ENCODE measurements at regions not wholly inside any gene's neighbourhood (a gene's known extent, or its start where the extent isn't known, plus 50 kb on each side); places are given as distances from the start of the nearest gene placed in this dataset.

DNA sequence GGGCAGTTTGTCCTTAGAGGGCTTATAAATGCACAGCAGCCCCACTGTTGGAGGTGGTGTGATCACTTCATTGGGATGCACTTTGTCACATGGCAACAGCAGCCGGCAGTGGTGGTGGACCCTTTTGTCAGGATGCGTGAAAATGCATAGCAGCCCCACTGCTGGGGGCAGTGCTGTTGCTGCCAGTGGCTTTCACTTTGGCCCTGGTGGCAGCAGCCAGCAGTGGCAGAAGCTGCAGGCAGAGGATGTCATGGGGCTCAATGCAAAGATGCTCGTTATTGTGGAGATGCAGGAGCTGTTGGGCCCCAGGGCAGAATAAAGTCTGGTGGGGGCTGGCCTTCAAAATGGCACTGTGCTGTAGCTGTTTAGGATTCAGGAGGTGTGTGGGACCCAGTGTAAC is 173.0 kb upstream of the DAAM1 start:
- dilution Hi-C loops (cut with MboI; ENCODE audit: extremely low pct_ligation_motif_present, low sequenced_read_pairs): no loop called here
- Histone ChIP-seq H3K9me3 (replicated peaks; ENCODE audit: control insufficient read depth, insufficient read depth, low read length) (no peaks in the 10 kb centered on the region), H3K4me3 (replicated peaks in 1 of 3; ENCODE audit: insufficient read depth in 1 of 3, low read depth in 1 of 3, low read length in 3 of 3) (no peak overlapping the region), H3K27ac (ENCODE audit: insufficient read depth, low read depth, low read length) (no peak overlapping the region), H3K36me3 (ENCODE audit: control insufficient read depth in 2 of 2, extremely low read depth in 1 of 2, insufficient read depth in 2 of 2, low read length in 2 of 2) (no peaks in the 10 kb centered on the region), H3K79me2 (ENCODE audit: control insufficient read depth, insufficient read depth, low read length) (no peaks in the 10 kb centered on the region), H3K9ac (replicated peaks; ENCODE audit: extremely low read depth, insufficient read depth, low read length) (no peak overlapping the region), H3K27me3 (ENCODE audit: control insufficient read depth in 2 of 2, insufficient read depth in 2 of 2, low read length in 2 of 2) (peaks cover 4 to 7% of the 10 kb centered on the region in 2 experiments), H4K20me1 (replicated peaks; ENCODE audit: control insufficient read depth, extremely low read depth, insufficient read depth, low read length) (no peaks in the 10 kb centered on the region), H3K9me1 (replicated peaks; ENCODE audit: control insufficient read depth, extremely low read depth, insufficient read depth, low read length) (no peaks in the 10 kb centered on the region), H3K4me2 (ENCODE audit: insufficient read depth, low read length) (no peak overlapping the region), H3K4me1 (ENCODE audit: control insufficient read depth, extremely low read depth, insufficient read depth, low read length) (no peaks in the 10 kb centered on the region), H2AFZ (ENCODE audit: low read depth, low read length) (no peak overlapping the region)
- FAIRE-seq: no peak
- intact Hi-C loops (cut with micrococcal nuclease): no loop called here
- TF ChIP-seq GATA2 (IDR thresholded peaks at IDR 0.05; ENCODE audit: insufficient read depth, insufficient read length, low read depth, low read length): no peak
- TF ChIP-seq MAX (IDR thresholded peaks at IDR 0.05; ENCODE audit: insufficient read depth, insufficient read length): no peak
- TF ChIP-seq FOS (IDR thresholded peaks at IDR 0.05; ENCODE audit: borderline replicate concordance, insufficient read depth, low read length): no peak
- TF ChIP-seq JUN (IDR thresholded peaks at IDR 0.05; ENCODE audit: borderline replicate concordance, insufficient read depth, insufficient read length, low read depth): no peak
- no peak for TF ChIP-seq POLR2A (IDR thresholded peaks at IDR 0.05; ENCODE audit: low read depth, low read length)
- POLR2A ChIA-PET: no interaction called here
- no peak for DNase-seq (ENCODE audit: low read depth, low spot score)
- CTCF ChIA-PET: interaction anchor here (1.5 kb wide), 1 partner anchor 13 kb away, joined by 3 read pairs; no protein-coding TSS in a partner anchor
- BruUV-seq (replicated peaks): no TSS peak

DNA sequence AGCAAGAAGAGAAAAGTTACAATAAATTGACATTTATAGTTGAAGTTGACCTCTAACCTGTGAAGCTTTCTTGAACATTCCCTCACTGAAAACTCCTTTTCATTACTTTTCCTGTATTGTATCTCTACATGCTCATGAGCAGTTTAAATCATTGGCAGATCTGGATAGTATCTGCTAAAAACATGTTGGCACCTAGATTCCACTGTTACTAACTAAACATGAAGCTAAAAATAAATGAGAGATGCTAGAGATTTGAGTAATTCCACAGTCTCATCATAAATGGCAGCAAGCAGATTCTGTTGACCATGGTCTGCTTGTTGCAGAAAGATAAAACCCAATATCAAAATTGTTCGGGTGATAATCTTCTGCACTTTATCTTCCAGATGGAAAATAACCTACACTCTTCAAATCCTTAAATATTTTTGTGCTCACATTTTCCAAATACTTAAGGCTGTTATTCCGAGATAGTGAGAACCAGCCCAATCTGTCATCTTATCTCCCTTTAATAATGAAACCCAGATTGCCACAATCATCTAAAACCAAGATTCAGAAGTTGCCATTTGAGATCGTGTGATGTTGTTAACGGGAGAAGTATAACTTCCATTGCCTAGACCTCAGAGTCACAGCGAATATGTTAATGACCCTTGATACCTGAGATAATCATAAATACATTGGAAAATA is 171.0 kb upstream of the DAAM1 start:
- Histone ChIP-seq H3K4me1 (ENCODE audit: control insufficient read depth, extremely low read depth, insufficient read depth, low read length) (no peaks in the 10 kb centered on the region), H3K4me2 (ENCODE audit: insufficient read depth, low read length) (no peak overlapping the region), H3K9me1 (replicated peaks; ENCODE audit: control insufficient read depth, extremely low read depth, insufficient read depth, low read length) (no peaks in the 10 kb centered on the region), H3K27me3 (ENCODE audit: control insufficient read depth in 2 of 2, insufficient read depth in 2 of 2, low read length in 2 of 2) (peaks cover 7 to 8% of the 10 kb centered on the region in 2 experiments), H3K36me3 (ENCODE audit: control insufficient read depth in 2 of 2, extremely low read depth in 1 of 2, insufficient read depth in 2 of 2, low read length in 2 of 2) (no peaks in the 10 kb centered on the region), H3K4me3 (replicated peaks in 1 of 3; ENCODE audit: insufficient read depth in 1 of 3, low read depth in 1 of 3, low read length in 3 of 3) (no peak overlapping the region), H3K79me2 (ENCODE audit: control insufficient read depth, insufficient read depth, low read length) (no peaks in the 10 kb centered on the region), H4K20me1 (replicated peaks; ENCODE audit: control insufficient read depth, extremely low read depth, insufficient read depth, low read length) (no peaks in the 10 kb centered on the region), H2AFZ (ENCODE audit: low read depth, low read length) (no peak overlapping the region), H3K9me3 (replicated peaks; ENCODE audit: control insufficient read depth, insufficient read depth, low read length) (no peaks in the 10 kb centered on the region), H3K27ac (ENCODE audit: insufficient read depth, low read depth, low read length) (no peak overlapping the region), H3K9ac (replicated peaks; ENCODE audit: extremely low read depth, insufficient read depth, low read length) (no peak overlapping the region)
- BruUV-seq (replicated peaks): no TSS peak
- POLR2A ChIA-PET: no interaction called here
- FAIRE-seq (no peak), DNase-seq (ENCODE audit: low read depth, low spot score) (no peak)
- no peak for TF ChIP-seq JUN (IDR thresholded peaks at IDR 0.05; ENCODE audit: borderline replicate concordance, insufficient read depth, insufficient read length, low read depth)
- no peak for TF ChIP-seq GATA2 (IDR thresholded peaks at IDR 0.05; ENCODE audit: insufficient read depth, insufficient read length, low read depth, low read length)
- no peak for TF ChIP-seq MYC (IDR thresholded peaks at IDR 0.05; ENCODE audit: low read depth, low read length)
- TF ChIP-seq POLR2A (IDR thresholded peaks at IDR 0.05; ENCODE audit: low read depth, low read length): no peak
- no peak for TF ChIP-seq CTCF (IDR thresholded peaks at IDR 0.05; ENCODE audit: extremely low read depth in 1 of 2, insufficient read depth in 1 of 2, low read depth in 1 of 2, low read length in 2 of 2)
- TF ChIP-seq EZH2 (IDR thresholded peaks at IDR 0.05; ENCODE audit: borderline replicate concordance, low read depth, low read length, severe bottlenecking): no peak
- no peak for TF ChIP-seq FOS (IDR thresholded peaks at IDR 0.05; ENCODE audit: borderline replicate concordance, insufficient read depth, low read length)
- no peak for TF ChIP-seq POLR2AphosphoS5 (IDR thresholded peaks at IDR 0.05; ENCODE audit: insufficient read depth, low read depth, low read length)
- TF ChIP-seq MAX (IDR thresholded peaks at IDR 0.05; ENCODE audit: insufficient read depth, insufficient read length): no peak
- intact Hi-C loops (cut with micrococcal nuclease) (no loop called here), dilution Hi-C loops (cut with MboI; ENCODE audit: extremely low pct_ligation_motif_present, low sequenced_read_pairs) (no loop called here)
- CTCF ChIA-PET: interaction anchor here (1.0 kb wide), 1 partner anchor 516 kb away, joined by 5 read pairs; no protein-coding TSS in a partner anchor
